ENCODE measurements at regions not wholly inside any gene's neighbourhood (a gene's known extent, or its start where the extent isn't known, plus 50 kb on each side); places are given as distances from the start of the nearest gene placed in this dataset.

GRCh38 chr13:59340151-59340550 lies 823.6 kb downstream of the DIAPH3 start:
- DNase-seq: no peak
- Histone ChIP-seq H3K27ac (no peak overlapping the region), H3K27me3 (no peaks in the 10 kb centered on the region), H3K4me3 (no peak overlapping the region), H3K36me3 (no peaks in the 10 kb centered on the region), H3K4me1 (no peaks in the 10 kb centered on the region), H3K9me3 (no peaks in the 10 kb centered on the region)
- TF ChIP-seq, protein P1, sequence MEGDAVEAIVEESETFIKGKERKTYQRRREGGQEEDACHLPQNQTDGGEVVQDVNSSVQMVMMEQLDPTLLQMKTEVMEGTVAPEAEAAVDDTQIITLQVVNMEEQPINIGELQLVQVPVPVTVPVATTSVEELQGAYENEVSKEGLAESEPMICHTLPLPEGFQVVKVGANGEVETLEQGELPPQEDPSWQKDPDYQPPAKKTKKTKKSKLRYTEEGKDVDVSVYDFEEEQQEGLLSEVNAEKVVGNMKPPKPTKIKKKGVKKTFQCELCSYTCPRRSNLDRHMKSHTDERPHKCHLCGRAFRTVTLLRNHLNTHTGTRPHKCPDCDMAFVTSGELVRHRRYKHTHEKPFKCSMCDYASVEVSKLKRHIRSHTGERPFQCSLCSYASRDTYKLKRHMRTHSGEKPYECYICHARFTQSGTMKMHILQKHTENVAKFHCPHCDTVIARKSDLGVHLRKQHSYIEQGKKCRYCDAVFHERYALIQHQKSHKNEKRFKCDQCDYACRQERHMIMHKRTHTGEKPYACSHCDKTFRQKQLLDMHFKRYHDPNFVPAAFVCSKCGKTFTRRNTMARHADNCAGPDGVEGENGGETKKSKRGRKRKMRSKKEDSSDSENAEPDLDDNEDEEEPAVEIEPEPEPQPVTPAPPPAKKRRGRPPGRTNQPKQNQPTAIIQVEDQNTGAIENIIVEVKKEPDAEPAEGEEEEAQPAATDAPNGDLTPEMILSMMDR (IDR thresholded peaks at IDR 0.05): no peak
- intact Hi-C loops (cut with DNase I): no loop called here
- no peak for ATAC-seq

GRCh38 chr13:59340581-59340980 lies 823.1 kb downstream of the DIAPH3 start:
- TF ChIP-seq, protein P1 (IDR thresholded peaks at IDR 0.05): no peak
- intact Hi-C loops (cut with DNase I): no loop called here

GRCh38 chr13:59342400-59342799 lies 821.3 kb downstream of the DIAPH3 start:
- DNase-seq: no peak
- intact Hi-C loops (cut with DNase I): no loop called here
- ATAC-seq: no peak
- Histone ChIP-seq H3K9me3 (no peaks in the 10 kb centered on the region), H3K36me3 (no peaks in the 10 kb centered on the region), H3K4me3 (no peak overlapping the region), H3K4me1 (no peaks in the 10 kb centered on the region), H3K27me3 (no peaks in the 10 kb centered on the region), H3K27ac (no peak overlapping the region)
- TF ChIP-seq, protein P1 (IDR thresholded peaks at IDR 0.05): no peak

More at GRCh38 chr13:59340581-59340980, 823.1 kb downstream of the DIAPH3 start:
- no peak for DNase-seq
- Histone ChIP-seq H3K27ac (no peak overlapping the region), H3K36me3 (no peaks in the 10 kb centered on the region), H3K27me3 (no peaks in the 10 kb centered on the region), H3K4me3 (no peak overlapping the region), H3K4me1 (no peaks in the 10 kb centered on the region), H3K9me3 (no peaks in the 10 kb centered on the region)
- no peak for ATAC-seq

- intact Hi-C loops (cut with DNase I): no loop called here
- no peak for DNase-seq
- Histone ChIP-seq H3K27ac (no peak overlapping the region), H3K36me3 (no peaks in the 10 kb centered on the region), H3K4me1 (no peaks in the 10 kb centered on the region), H3K9me3 (no peaks in the 10 kb centered on the region), H3K27me3 (no peaks in the 10 kb centered on the region), H3K4me3 (no peak overlapping the region)
- TF ChIP-seq, protein P1 (IDR thresholded peaks at IDR 0.05): no peak
- no peak for ATAC-seq
Observed at GRCh38 chr13:59343132-59343531, 820.6 kb downstream of the DIAPH3 start.

GRCh38 chr13:59343993-59344822 lies 819.5 kb downstream of the DIAPH3 start:
- H3K27me3 ChIP-seq: no peaks in the 10 kb centered on the region
- H3K27ac ChIP-seq: no peak overlapping the region
- H3K4me3 ChIP-seq: no peak overlapping the region
- intact Hi-C loops (cut with DNase I): no loop called here
- H3K36me3 ChIP-seq: no peaks in the 10 kb centered on the region
- TF ChIP-seq, protein P1 (IDR thresholded peaks at IDR 0.05): no peak
- no peak for ATAC-seq
- DNase-seq: no peak
- no peaks in the 10 kb centered on the region for H3K4me1 ChIP-seq
- H3K9me3 ChIP-seq: no peaks in the 10 kb centered on the region

All from upper lobe of right lung (tissue), 1 donor.